ENCODE measurements at regions not wholly inside any gene's neighbourhood (a gene's known extent, or its start where the extent isn't known, plus 50 kb on each side); places are given as distances from the start of the nearest gene placed in this dataset.

- no peak for DNase-seq
- no peaks in the 10 kb centered on the region for H3K27me3 Mint-ChIP-seq (ENCODE audit: unreplicated experiment)
- intact Hi-C loops (cut with micrococcal nuclease; ENCODE audit: unreplicated experiment), result no loop called here
Observed at GRCh38 chr2:234145057-234145456, 94.6 kb downstream of the SPP2 start.

DNA sequence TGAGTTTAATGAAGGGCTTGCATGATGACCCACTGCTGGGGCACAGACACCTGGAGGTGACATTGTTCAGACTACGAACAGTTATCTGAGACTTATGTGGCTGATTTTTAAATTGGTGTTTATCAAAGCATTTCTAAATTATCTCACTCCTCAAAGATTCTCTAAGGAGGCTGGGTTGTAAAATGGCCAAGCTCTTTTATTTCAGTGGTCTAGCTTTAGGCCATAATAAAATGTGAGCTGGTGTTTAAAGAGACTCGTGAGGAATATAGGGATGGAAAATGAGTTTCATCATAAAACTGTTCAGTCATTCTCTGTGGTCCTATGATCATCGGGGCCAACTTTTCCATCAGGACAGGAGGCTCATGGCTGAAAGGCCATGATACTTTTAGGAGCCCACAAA is 93.4 kb downstream of the SPP2 start:
- DNase-seq, result no peak
- H3K27me3 Mint-ChIP-seq (ENCODE audit: unreplicated experiment), result no peaks in the 10 kb centered on the region
- no TSS peak for BruUV-seq (replicated peaks)
- intact Hi-C loops (cut with micrococcal nuclease; ENCODE audit: unreplicated experiment), result no loop called here
- H3K4me3 Mint-ChIP-seq (ENCODE audit: low read depth, unreplicated experiment), result no peak overlapping the region
- TF ChIP-seq CTCF (IDR thresholded peaks at IDR 0.05; ENCODE audit: unreplicated experiment), result no peak
- H3K4me1 Mint-ChIP-seq (ENCODE audit: low read depth, unreplicated experiment), result peaks cover 34% of the 10 kb centered on the region
- no peaks in the 10 kb centered on the region for H3K36me3 Mint-ChIP-seq (ENCODE audit: insufficient read depth, unreplicated experiment)
- H3K27ac Mint-ChIP-seq (ENCODE audit: unreplicated experiment), result no peak overlapping the region
- no peaks in the 10 kb centered on the region for H3K9me3 Mint-ChIP-seq (ENCODE audit: low read depth, unreplicated experiment)
- CTCF ChIA-PET, result interaction anchor here (0.6 kb wide), 1 partner anchor 41 kb away, joined by 5 read pairs; no protein-coding TSS in a partner anchor

More at GRCh38 chr2:234145057-234145456, 94.6 kb downstream of the SPP2 start:
- no peak for TF ChIP-seq CTCF (IDR thresholded peaks at IDR 0.05; ENCODE audit: unreplicated experiment)
- CTCF ChIA-PET, result no interaction called here
- no peak overlapping the region for H3K4me3 Mint-ChIP-seq (ENCODE audit: low read depth, unreplicated experiment)
- H3K36me3 Mint-ChIP-seq (ENCODE audit: insufficient read depth, unreplicated experiment), result no peaks in the 10 kb centered on the region
- H3K27ac Mint-ChIP-seq (ENCODE audit: unreplicated experiment), result no peak overlapping the region
- H3K4me1 Mint-ChIP-seq (ENCODE audit: low read depth, unreplicated experiment), result peaks cover 34% of the 10 kb centered on the region
- no peaks in the 10 kb centered on the region for H3K9me3 Mint-ChIP-seq (ENCODE audit: low read depth, unreplicated experiment)
- BruUV-seq (replicated peaks), result no TSS peak

DNA sequence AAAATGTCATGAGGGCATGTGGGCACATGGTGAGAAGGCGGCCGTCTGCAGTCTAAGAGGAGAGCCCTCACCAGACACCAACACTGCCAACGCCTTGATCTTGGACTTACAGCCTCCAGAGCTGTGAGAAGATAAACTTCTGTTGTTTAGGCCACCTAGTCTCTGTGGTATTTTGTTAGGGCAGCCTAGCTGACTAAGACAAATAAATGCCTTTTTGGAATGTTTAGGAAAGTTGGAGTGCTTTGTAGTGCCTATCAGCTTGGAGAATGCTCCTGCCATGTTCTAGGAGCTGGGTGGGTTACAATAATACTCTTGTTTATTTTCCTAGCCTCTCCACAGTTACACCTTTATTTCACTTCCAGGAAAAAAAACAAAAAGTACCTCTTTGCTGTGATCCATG is 92.0 kb downstream of the SPP2 start:
- CTCF ChIA-PET, result no interaction called here
- intact Hi-C loops (cut with micrococcal nuclease; ENCODE audit: unreplicated experiment), result no loop called here
- no peak for DNase-seq
- Mint-ChIP-seq H3K4me1 (ENCODE audit: low read depth, unreplicated experiment) (peaks cover 25% of the 10 kb centered on the region), H3K4me3 (ENCODE audit: low read depth, unreplicated experiment) (no peak overlapping the region), H3K36me3 (ENCODE audit: insufficient read depth, unreplicated experiment) (no peaks in the 10 kb centered on the region), H3K27me3 (ENCODE audit: unreplicated experiment) (no peaks in the 10 kb centered on the region), H3K27ac (ENCODE audit: unreplicated experiment) (no peak overlapping the region), H3K9me3 (ENCODE audit: low read depth, unreplicated experiment) (no peaks in the 10 kb centered on the region)
- TF ChIP-seq CTCF (IDR thresholded peaks at IDR 0.05; ENCODE audit: unreplicated experiment), result no peak
- no TSS peak for BruUV-seq (replicated peaks)

DNA sequence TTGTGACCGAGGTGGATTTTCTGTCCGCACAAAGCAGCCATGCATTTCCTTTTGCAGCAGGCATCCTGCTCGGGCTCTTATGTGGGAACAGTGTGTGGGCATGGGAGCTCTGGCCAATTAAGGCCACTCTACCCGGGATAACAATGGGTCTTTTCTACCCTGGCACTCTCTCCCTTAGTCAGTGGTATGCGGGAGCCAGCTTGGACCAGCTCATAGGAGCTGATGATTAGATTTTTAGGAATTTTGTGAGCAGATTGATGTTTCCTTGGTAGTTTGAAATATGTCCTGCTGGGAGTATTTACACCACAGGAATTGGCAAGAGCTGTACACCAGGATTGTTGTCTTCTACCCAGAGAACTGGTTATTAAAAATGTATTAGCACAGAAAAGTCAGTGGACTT is 89.3 kb downstream of the SPP2 start:
- Mint-ChIP-seq H3K4me1 (ENCODE audit: low read depth, unreplicated experiment) (peaks cover 31% of the 10 kb centered on the region), H3K9me3 (ENCODE audit: low read depth, unreplicated experiment) (no peaks in the 10 kb centered on the region), H3K36me3 (ENCODE audit: insufficient read depth, unreplicated experiment) (peaks cover 16% of the 10 kb centered on the region), H3K27me3 (ENCODE audit: unreplicated experiment) (no peaks in the 10 kb centered on the region), H3K4me3 (ENCODE audit: low read depth, unreplicated experiment) (no peak overlapping the region), H3K27ac (ENCODE audit: unreplicated experiment) (no peak overlapping the region)
- CTCF ChIA-PET, result no interaction called here
- no peak for DNase-seq
- no peak for TF ChIP-seq CTCF (IDR thresholded peaks at IDR 0.05; ENCODE audit: unreplicated experiment)
- no TSS peak for BruUV-seq (replicated peaks)
- intact Hi-C loops (cut with micrococcal nuclease; ENCODE audit: unreplicated experiment), result loop anchor here (5.0 to 10.0 kb wide), 3 partner anchors 63 to 975 kb away; no protein-coding TSS in a partner anchor

Measured in Calu3 (cell line).